Stimulated activated CD8-positive, alpha-beta memory T cell treated with anti-CD3 and anti-CD28 coated beads, Interleukin-7, amount 100 ng/mL, for 4 hours (primary cell): ENCODE measurements at regions not wholly inside any gene's neighbourhood (a gene's known extent, or its start where the extent isn't known, plus 50 kb on each side); places are given as distances from the start of the nearest gene placed in this dataset.

ENCODE experiments used
- DNase-seq, 2 donors: peaks; one replicate each; pipeline ENCODE4 v3.0.0-alpha.2; 2020; ENCODE audit warnings: low read depth in 2 of 2

- DNase-seq = no peak
Observed at GRCh38 chr10:3467052-3467951, 294.7 kb upstream of the PITRM1 start.

GRCh38 chr10:3465406-3465891 is 292.9 kb upstream of the PITRM1 start:
- DNase-seq = no peak

- no peak for DNase-seq
Observed at GRCh38 chr10:3464760-3465405, 292.3 kb upstream of the PITRM1 start.

GRCh38 chr10:3460420-3461128 is 288.0 kb upstream of the PITRM1 start:
- DNase-seq = no peak

- DNase-seq = no peak
Observed at GRCh38 chr10:3455385-3456334, 283.1 kb upstream of the PITRM1 start.

- no peak for DNase-seq
Observed at GRCh38 chr10:3452683-3453361, 280.2 kb upstream of the PITRM1 start.

GRCh38 chr10:3452173-3452626 is 279.6 kb upstream of the PITRM1 start:
- no peak for DNase-seq

- DNase-seq = no peak
Observed at GRCh38 chr10:3451516-3452172, 279.1 kb upstream of the PITRM1 start.

- DNase-seq = no peak
Observed at GRCh38 chr10:3446221-3446620, 273.6 kb upstream of the PITRM1 start.

- DNase-seq = no peak
Observed at GRCh38 chr10:3445648-3446047, 273.1 kb upstream of the PITRM1 start.

GRCh38 chr10:3442451-3442990 is 269.9 kb upstream of the PITRM1 start:
- DNase-seq = no peak

- no peak for DNase-seq
Observed at GRCh38 chr10:3439183-3439582, 266.6 kb upstream of the PITRM1 start.

GRCh38 chr10:3438606-3439005 is 266.0 kb upstream of the PITRM1 start:
- no peak for DNase-seq

- no peak for DNase-seq
Observed at GRCh38 chr10:3435671-3436070, 263.1 kb upstream of the PITRM1 start.

- no peak for DNase-seq
Observed at GRCh38 chr10:3433988-3434387, 261.4 kb upstream of the PITRM1 start.

- no peak for DNase-seq
Observed at GRCh38 chr10:3433131-3433530, 260.5 kb upstream of the PITRM1 start.

GRCh38 chr10:3432081-3432825 is 259.7 kb upstream of the PITRM1 start:
- DNase-seq = no peak

GRCh38 chr10:3430501-3430900 is 257.9 kb upstream of the PITRM1 start:
- DNase-seq = no peak

GRCh38 chr10:3429676-3430075 is 257.1 kb upstream of the PITRM1 start:
- no peak for DNase-seq
